IMR-90 (cell line): ENCODE measurements at regions not wholly inside any gene's neighbourhood (a gene's known extent, or its start where the extent isn't known, plus 50 kb on each side); places are given as distances from the start of the nearest gene placed in this dataset.

Experiments
- ATAC-seq: fragments of 200-7000 bp; cut with Tn5 transposase; 2 replicates; pipeline ENCODE4 v1.9.1; 2020; ENCODE audit warnings: low read depth, mild to moderate bottlenecking, moderate library complexity
- BruUV-seq: library from RNA; stranded (reverse); fragments of 400-500 nt; replicated peaks from 2 replicates; lab custom pipeline; 2021; lab: Mats Ljungman, UMichigan
- CTCF ChIA-PET: fragments of 300-600 bp; formaldehyde crosslinking; extraction: SDS; loops from one replicate; lab custom pipeline; 2021; ENCODE audit warnings: antibody characterized with exemption; lab: Yijun Ruan, JAX
- POLR2A ChIA-PET: fragments of 300-600 bp; sonication (Branson Sonifier 250); formaldehyde crosslinking; loops from one replicate; lab custom pipeline; 2022; ENCODE audit warnings: antibody characterized with exemption; ENCODE audit not compliant: unreplicated experiment; lab: Charles Lee
- DNase-seq: peaks from one replicate; pipeline ENCODE4 v3.0.0; 2013
- H2AFZ ChIP-seq: replicated peaks from 2 replicates; pipeline ENCODE3; 2013; ENCODE audit warnings: low read length, mild to moderate bottlenecking; ENCODE audit not compliant: poor library complexity
- H2AK5ac ChIP-seq: 2 replicates; pipeline ENCODE4 v1.6.1; 2013; ENCODE audit warnings: low read depth, low read length, inconsistent platforms
- H2AK9ac ChIP-seq: replicated peaks from 2 replicates; pipeline ENCODE3; 2013; ENCODE audit warnings: mild to moderate bottlenecking, low read depth, low read length, moderate library complexity; ENCODE audit not compliant: poor library complexity
- H2BK120ac ChIP-seq: 2 replicates; pipeline ENCODE4 v1.6.1; 2013; ENCODE audit warnings: low read depth, low read length, inconsistent platforms
- H2BK15ac ChIP-seq: 3 replicates; pipeline ENCODE4 v1.6.1; 2013; ENCODE audit warnings: low read depth, low read length, inconsistent platforms
- H2BK20ac ChIP-seq: 2 replicates; pipeline ENCODE4 v1.6.1; 2013; ENCODE audit warnings: low read depth, mild to moderate bottlenecking, inconsistent platforms, low read length, moderate library complexity
- H2BK5ac ChIP-seq: 2 replicates; pipeline ENCODE4 v1.6.1; 2013; ENCODE audit warnings: mild to moderate bottlenecking, low read depth, low read length, inconsistent platforms; ENCODE audit not compliant: poor library complexity, severe bottlenecking
- H3K14ac ChIP-seq: replicated peaks from 2 replicates; pipeline ENCODE4 v1.6.1; 2013; ENCODE audit warnings: low read depth, low read length, inconsistent platforms
- H3K18ac ChIP-seq: 2 replicates; pipeline ENCODE4 v1.6.1; 2013; ENCODE audit warnings: low read depth, low read length, control low read depth
- H3K23ac ChIP-seq: 2 replicates; pipeline ENCODE4 v1.6.1; 2013; ENCODE audit warnings: low read depth, low read length, inconsistent platforms
- H3K27ac ChIP-seq: 2 replicates; pipeline ENCODE4 v1.5.1; 2013; ENCODE audit warnings: mild to moderate bottlenecking, control low read depth, low read length; ENCODE audit not compliant: insufficient read depth
- H3K27me3 ChIP-seq: 2 replicates; pipeline ENCODE4 v1.6.1; 2013; ENCODE audit warnings: low read length; ENCODE audit not compliant: control insufficient read depth, insufficient read depth
- H3K36me3 ChIP-seq: 2 replicates; pipeline ENCODE4 v1.6.1; 2013; ENCODE audit warnings: low read length, mixed read lengths; ENCODE audit not compliant: control insufficient read depth, insufficient read depth
- H3K4ac ChIP-seq: 2 replicates; pipeline ENCODE4 v1.6.1; 2013; ENCODE audit warnings: low read depth, low read length, inconsistent platforms
- H3K4me1 ChIP-seq: 2 replicates; pipeline ENCODE4 v1.6.1; 2013; ENCODE audit warnings: low read length, mixed read lengths; ENCODE audit not compliant: control insufficient read depth, insufficient read depth
- H3K4me2 ChIP-seq: 2 replicates; pipeline ENCODE4 v1.6.1; 2013; ENCODE audit warnings: low read depth, mild to moderate bottlenecking, control low read depth, low read length, moderate library complexity
- H3K4me3 ChIP-seq: 2 replicates; pipeline ENCODE4 v1.5.1; 2013; ENCODE audit warnings: low read depth, mild to moderate bottlenecking, control low read depth, low read length, moderate library complexity; ENCODE audit not compliant: insufficient read depth
- H3K56ac ChIP-seq: 2 replicates; pipeline ENCODE4 v1.6.1; 2013; ENCODE audit warnings: low read length, inconsistent platforms; ENCODE audit not compliant: insufficient read depth; ENCODE audit errors: extremely low read depth
- H3K79me1 ChIP-seq, 2 experiments: 2 replicates each; pipeline ENCODE4 v1.6.1; 2013; ENCODE audit warnings: low read length in 2 of 2, inconsistent platforms in 1 of 2, low read depth in 1 of 2
- H3K9ac ChIP-seq: 2 replicates; pipeline ENCODE4 v1.6.1; 2013; ENCODE audit warnings: low read depth, low read length, control low read depth
- H3K9me1 ChIP-seq: 2 replicates; pipeline ENCODE4 v1.6.1; 2013; ENCODE audit warnings: low read length, inconsistent platforms; ENCODE audit not compliant: insufficient read depth
- H3K9me3 ChIP-seq: 2 replicates; pipeline ENCODE4 v1.6.1; 2013; ENCODE audit warnings: low read length; ENCODE audit not compliant: control insufficient read depth, insufficient read depth
- H4K20me1 ChIP-seq: 2 replicates; pipeline ENCODE4 v1.6.1; 2013; ENCODE audit warnings: low read length, inconsistent platforms; ENCODE audit not compliant: insufficient read depth
- H4K5ac ChIP-seq: 2 replicates; pipeline ENCODE4 v1.6.1; 2013; ENCODE audit warnings: mild to moderate bottlenecking, low read depth, low read length, control low read depth
- H4K8ac ChIP-seq, 2 experiments: 2 replicates each; pipeline ENCODE4 v1.6.1; 2013; ENCODE audit warnings: low read depth in 2 of 2, low read length in 2 of 2, control low read depth in 1 of 2, inconsistent platforms in 1 of 2
- H4K91ac ChIP-seq: 2 replicates; pipeline ENCODE4 v1.6.1; 2013; ENCODE audit warnings: low read depth, low read length, inconsistent platforms; ENCODE audit not compliant: insufficient read depth
- BHLHE40 ChIP-seq: fragments of 150-350 bp; IDR thresholded peaks from 2 replicates; pipeline ENCODE4 v1.6.1; 2016; ENCODE audit warnings: mild to moderate bottlenecking, low read depth, low read length
- CEBPB ChIP-seq: IDR thresholded peaks from 2 replicates; pipeline ENCODE4 v1.6.1; 2012; ENCODE audit warnings: low read depth, low read length, improper control_type of control experiment
- CHD1 ChIP-seq: IDR thresholded peaks from 2 replicates; pipeline ENCODE4 v1.6.1; 2012; ENCODE audit warnings: low read depth, low read length, improper control_type of control experiment
- FOS ChIP-seq: fragments of 150-350 bp; IDR thresholded peaks from 2 replicates; pipeline ENCODE4 v1.6.1; 2016; ENCODE audit warnings: low read depth, low read length
- MAFK ChIP-seq: IDR thresholded peaks from 2 replicates; pipeline ENCODE4 v1.6.1; 2012; ENCODE audit warnings: low read depth, low read length, improper control_type of control experiment
- MAZ ChIP-seq: IDR thresholded peaks from 2 replicates; pipeline ENCODE4 v1.6.1; 2012; ENCODE audit warnings: low read depth, mild to moderate bottlenecking, low read length, improper control_type of control experiment, moderate library complexity, borderline replicate concordance
- MXI1 ChIP-seq: IDR thresholded peaks from 2 replicates; pipeline ENCODE4 v1.6.1; 2012; ENCODE audit warnings: low read depth, mild to moderate bottlenecking, low read length, moderate library complexity, borderline replicate concordance
- NFE2L2 ChIP-seq: fragments of 150-350 bp; IDR thresholded peaks from 2 replicates; pipeline ENCODE4 v1.6.1; 2016; ENCODE audit warnings: low read depth, mild to moderate bottlenecking, low read length
- POLR2A ChIP-seq: IDR thresholded peaks from 2 replicates; pipeline ENCODE4 v1.6.1; 2012; ENCODE audit warnings: mild to moderate bottlenecking, low read depth, low read length
- RAD21 ChIP-seq: IDR thresholded peaks from 2 replicates; pipeline ENCODE4 v1.6.1; 2012; ENCODE audit warnings: low read length, improper control_type of control experiment
- RCOR1 ChIP-seq: IDR thresholded peaks from 2 replicates; pipeline ENCODE4 v1.6.1; 2012; ENCODE audit warnings: mild to moderate bottlenecking, low read length, improper control_type of control experiment; ENCODE audit not compliant: insufficient replicate concordance
- RFX5 ChIP-seq: IDR thresholded peaks from 2 replicates; pipeline ENCODE4 v1.8.0; 2012; ENCODE audit warnings: low read depth, mild to moderate bottlenecking, low read length, moderate library complexity
- SMC3 ChIP-seq: fragments of 150-350 bp; IDR thresholded peaks from 2 replicates; pipeline ENCODE4 v1.6.1; 2016; ENCODE audit warnings: low read depth, mild to moderate bottlenecking, antibody characterized with exemption, low read length, moderate library complexity
- USF2 ChIP-seq: fragments of 150-350 bp; IDR thresholded peaks from 2 replicates; pipeline ENCODE4 v1.6.1; 2017; ENCODE audit warnings: mild to moderate bottlenecking, antibody characterized with exemption, low read length, low read depth
- WGBS, 2 experiments: methylation state at CpG; one replicate each; pipeline versions ENCODE4 v1.1.5 to v1.1.7; 2013; ENCODE audit warnings: missing lambda C conversion rate in 2 of 2; ENCODE audit not compliant: insufficient read length in 1 of 2; ENCODE audit errors: extremely low coverage in 2 of 2; 5-methylcytosine and 5-hydroxymethylcytosine counted together
- dilution Hi-C: fragments of 300-500 bp; cut with HindIII; formaldehyde crosslinking; loops from one replicate; pipeline ENCODE4 v1.14.3; 2018; ENCODE audit warnings: low sequenced_read_pairs; ENCODE audit not compliant: unreplicated experiment
- in situ Hi-C: fragments of 300-500 bp; cut with MboI; formaldehyde crosslinking; loops from 3 replicates; pipeline ENCODE4 v1.14.3; 2019; ENCODE audit warnings: low sequenced_read_pairs, inconsistent platforms, mixed read lengths
- intact Hi-C: fragments of 100-400 bp; cut with micrococcal nuclease; formaldehyde crosslinking; loops from 2 replicates; pipeline ENCODE4 v1.10.0; 2022
- TF ChIP-seq, protein P1 (sequence below): conservative IDR thresholded peaks from 2 replicates; pipeline ENCODE4 v1.5.1; 2012; ENCODE audit warnings: mild to moderate bottlenecking, low read depth, low read length, improper control_type of control experiment
- TF ChIP-seq, protein P2 (sequence below): fragments of 150-350 bp; IDR thresholded peaks from 2 replicates; pipeline ENCODE4 v1.6.1; 2016; ENCODE audit warnings: low read depth, mild to moderate bottlenecking, low read length, moderate library complexity, borderline replicate concordance

- H3K23ac ChIP-seq: no peak overlapping the region
- dilution Hi-C loops (no loop called here), intact Hi-C loops (no loop called here), in situ Hi-C loops (no loop called here)
- H3K27me3 ChIP-seq: no peaks in the 10 kb centered on the region
- no peaks in the 10 kb centered on the region for H3K36me3 ChIP-seq
- no peak overlapping the region for H2BK20ac ChIP-seq
- no peak overlapping the region for H4K5ac ChIP-seq
- no peak overlapping the region for H2AFZ ChIP-seq
- ATAC-seq: no peak
- ChIA-PET CTCF (no interaction called here), POLR2A (interaction anchor here (0.6 kb wide), 1 partner anchor 1442 kb away, joined by 3 read pairs; no protein-coding TSS in a partner anchor)
- WGBS, 2 experiments: no CpG with 5 or more reads among the region's 7 CpGs
- H2AK9ac ChIP-seq: no peak overlapping the region
- no peak overlapping the region for H3K4me2 ChIP-seq
- H3K4ac ChIP-seq: no peak overlapping the region
- no peak overlapping the region for H3K14ac ChIP-seq
- no peak overlapping the region for H4K91ac ChIP-seq
- H3K9ac ChIP-seq: no peak overlapping the region
- no peak overlapping the region for H3K18ac ChIP-seq
- H3K56ac ChIP-seq: no peak overlapping the region
- no peak overlapping the region for H3K27ac ChIP-seq
- H4K20me1 ChIP-seq: no peaks in the 10 kb centered on the region
- no peak overlapping the region for H2BK5ac ChIP-seq
- peaks cover 3% of the 10 kb centered on the region for H3K9me3 ChIP-seq
- no peaks in the 10 kb centered on the region for H3K4me1 ChIP-seq
- no peak overlapping the region for H3K4me3 ChIP-seq
- no peaks in the 10 kb centered on the region for H3K79me1 ChIP-seq
- H2AK5ac ChIP-seq: no peak overlapping the region
- no peak overlapping the region for H2BK15ac ChIP-seq
- no TSS peak for BruUV-seq
- TF ChIP-seq RCOR1 (no peak), CHD1 (no peak), USF2 (no peak), FOS (no peak), BHLHE40 (no peak), NFE2L2 (no peak), MXI1 (no peak), CEBPB (no peak), MAFK (no peak), SMC3 (no peak), RFX5 (no peak), POLR2A (no peak), RAD21 (no peak), MAZ (no peak)
- TF ChIP-seq, protein P1, sequence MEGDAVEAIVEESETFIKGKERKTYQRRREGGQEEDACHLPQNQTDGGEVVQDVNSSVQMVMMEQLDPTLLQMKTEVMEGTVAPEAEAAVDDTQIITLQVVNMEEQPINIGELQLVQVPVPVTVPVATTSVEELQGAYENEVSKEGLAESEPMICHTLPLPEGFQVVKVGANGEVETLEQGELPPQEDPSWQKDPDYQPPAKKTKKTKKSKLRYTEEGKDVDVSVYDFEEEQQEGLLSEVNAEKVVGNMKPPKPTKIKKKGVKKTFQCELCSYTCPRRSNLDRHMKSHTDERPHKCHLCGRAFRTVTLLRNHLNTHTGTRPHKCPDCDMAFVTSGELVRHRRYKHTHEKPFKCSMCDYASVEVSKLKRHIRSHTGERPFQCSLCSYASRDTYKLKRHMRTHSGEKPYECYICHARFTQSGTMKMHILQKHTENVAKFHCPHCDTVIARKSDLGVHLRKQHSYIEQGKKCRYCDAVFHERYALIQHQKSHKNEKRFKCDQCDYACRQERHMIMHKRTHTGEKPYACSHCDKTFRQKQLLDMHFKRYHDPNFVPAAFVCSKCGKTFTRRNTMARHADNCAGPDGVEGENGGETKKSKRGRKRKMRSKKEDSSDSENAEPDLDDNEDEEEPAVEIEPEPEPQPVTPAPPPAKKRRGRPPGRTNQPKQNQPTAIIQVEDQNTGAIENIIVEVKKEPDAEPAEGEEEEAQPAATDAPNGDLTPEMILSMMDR: no peak
- TF ChIP-seq, protein P2, sequence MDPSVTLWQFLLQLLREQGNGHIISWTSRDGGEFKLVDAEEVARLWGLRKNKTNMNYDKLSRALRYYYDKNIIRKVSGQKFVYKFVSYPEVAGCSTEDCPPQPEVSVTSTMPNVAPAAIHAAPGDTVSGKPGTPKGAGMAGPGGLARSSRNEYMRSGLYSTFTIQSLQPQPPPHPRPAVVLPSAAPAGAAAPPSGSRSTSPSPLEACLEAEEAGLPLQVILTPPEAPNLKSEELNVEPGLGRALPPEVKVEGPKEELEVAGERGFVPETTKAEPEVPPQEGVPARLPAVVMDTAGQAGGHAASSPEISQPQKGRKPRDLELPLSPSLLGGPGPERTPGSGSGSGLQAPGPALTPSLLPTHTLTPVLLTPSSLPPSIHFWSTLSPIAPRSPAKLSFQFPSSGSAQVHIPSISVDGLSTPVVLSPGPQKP: no peak
- no peak overlapping the region for H4K8ac ChIP-seq
- H3K9me1 ChIP-seq: no peaks in the 10 kb centered on the region
- no peak overlapping the region for H2BK120ac ChIP-seq
- no peak for DNase-seq
Observed at GRCh38 chr5:51172903-51173626, 210.2 kb upstream of the ISL1 start.
